ENCODE measurements at regions not wholly inside any gene's neighbourhood (a gene's known extent, or its start where the extent isn't known, plus 50 kb on each side); places are given as distances from the start of the nearest gene placed in this dataset.
"Not testable (repeated sequence)": the region's sequence is repeated elsewhere in the genome, so short reads cannot be mapped to it uniquely, and the experiment has no call there.

- DNase-seq (ENCODE audit: low spot score) = no peak
Observed at GRCh38 chr3:34053626-34054025, 255.2 kb downstream of the PDCD6IP start.

- no peak for DNase-seq (ENCODE audit: low spot score)
Observed at GRCh38 chr3:34056181-34056910, 257.9 kb downstream of the PDCD6IP start.

- DNase-seq (ENCODE audit: low spot score) = no peak
Observed at GRCh38 chr3:34056951-34057390, 258.5 kb downstream of the PDCD6IP start.

- not testable (repeated sequence) for DNase-seq (ENCODE audit: low spot score)
Observed at GRCh38 chr3:34060995-34061394, 262.6 kb downstream of the PDCD6IP start.

GRCh38 chr3:34065901-34066300, 267.5 kb downstream of the PDCD6IP start:
- DNase-seq (ENCODE audit: low spot score) = no peak

GRCh38 chr3:34066328-34066727, 267.9 kb downstream of the PDCD6IP start:
- DNase-seq (ENCODE audit: low spot score) = no peak

- DNase-seq (ENCODE audit: low spot score) = no peak
Observed at GRCh38 chr3:34066999-34067398, 268.6 kb downstream of the PDCD6IP start.

GRCh38 chr3:34067536-34068051, 269.2 kb downstream of the PDCD6IP start:
- no peak for DNase-seq (ENCODE audit: low spot score)

GRCh38 chr3:34068505-34068904, 270.1 kb downstream of the PDCD6IP start:
- no peak for DNase-seq (ENCODE audit: low spot score)

GRCh38 chr3:34070831-34071585, 272.6 kb downstream of the PDCD6IP start:
- no peak for DNase-seq (ENCODE audit: low spot score)

- no peak for DNase-seq (ENCODE audit: low spot score)
Observed at GRCh38 chr3:34072297-34072696, 273.9 kb downstream of the PDCD6IP start.

GRCh38 chr3:34073111-34073510, 274.7 kb downstream of the PDCD6IP start:
- DNase-seq (ENCODE audit: low spot score) = no peak

- DNase-seq (ENCODE audit: low spot score) = no peak
Observed at GRCh38 chr3:34073961-34074360, 275.5 kb downstream of the PDCD6IP start.

GRCh38 chr3:34075975-34076374, 277.5 kb downstream of the PDCD6IP start:
- no peak for DNase-seq (ENCODE audit: low spot score)

- no peak for DNase-seq (ENCODE audit: low spot score)
Observed at GRCh38 chr3:34077417-34078195, 279.2 kb downstream of the PDCD6IP start.

- DNase-seq (ENCODE audit: low spot score) = no peak
Observed at GRCh38 chr3:34078418-34078817, 280.0 kb downstream of the PDCD6IP start.

- not testable (repeated sequence) for DNase-seq (ENCODE audit: low spot score)
Observed at GRCh38 chr3:34079849-34080248, 281.4 kb downstream of the PDCD6IP start.

- not testable (repeated sequence) for DNase-seq (ENCODE audit: low spot score)
Observed at GRCh38 chr3:34090379-34090778, 291.9 kb downstream of the PDCD6IP start.

GRCh38 chr3:34090876-34091275, 292.4 kb downstream of the PDCD6IP start:
- DNase-seq (ENCODE audit: low spot score) = no peak

GRCh38 chr3:34094280-34094679, 295.9 kb downstream of the PDCD6IP start:
- DNase-seq (ENCODE audit: low spot score) = not testable (repeated sequence)

GRCh38 chr3:34102288-34102687, 303.9 kb downstream of the PDCD6IP start:
- no peak for DNase-seq (ENCODE audit: low spot score)

- no peak for DNase-seq (ENCODE audit: low spot score)
Observed at GRCh38 chr3:34106379-34106778, 307.9 kb downstream of the PDCD6IP start.

Measured in mesenteric fat pad (tissue), 1 donor.